NCI-H1694 treated with DMSO at 0.1 percent for 48 hours (cell line): ENCODE measurements at regions not wholly inside any gene's neighbourhood (a gene's known extent, or its start where the extent isn't known, plus 50 kb on each side); places are given as distances from the start of the nearest gene placed in this dataset.

Experiments used
- DNase-seq: peaks from one replicate; lab custom pipeline; 2025; lab: John Stamatoyannopoulos, UW

DNA sequence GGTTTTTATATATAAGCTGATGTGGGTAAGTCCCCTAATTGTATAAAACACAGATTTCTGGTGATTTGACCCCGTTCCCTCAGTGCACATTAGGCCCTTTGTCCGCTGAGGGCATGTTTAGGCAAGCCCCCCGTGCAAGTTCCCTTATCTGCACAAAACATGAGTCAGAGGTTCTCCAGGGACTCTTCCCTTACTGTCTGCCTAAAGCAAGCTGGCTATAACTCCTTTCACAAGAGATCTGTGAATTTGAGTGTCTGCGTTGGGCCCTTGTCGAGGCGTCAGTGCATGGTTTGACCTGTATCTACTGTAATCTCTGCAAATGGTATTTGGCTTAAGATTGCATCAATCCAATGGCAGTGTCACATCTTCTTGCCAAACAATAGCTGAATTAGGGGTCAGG is 712.8 kb downstream of the CDH8 start:
- no peak for DNase-seq

DNA sequence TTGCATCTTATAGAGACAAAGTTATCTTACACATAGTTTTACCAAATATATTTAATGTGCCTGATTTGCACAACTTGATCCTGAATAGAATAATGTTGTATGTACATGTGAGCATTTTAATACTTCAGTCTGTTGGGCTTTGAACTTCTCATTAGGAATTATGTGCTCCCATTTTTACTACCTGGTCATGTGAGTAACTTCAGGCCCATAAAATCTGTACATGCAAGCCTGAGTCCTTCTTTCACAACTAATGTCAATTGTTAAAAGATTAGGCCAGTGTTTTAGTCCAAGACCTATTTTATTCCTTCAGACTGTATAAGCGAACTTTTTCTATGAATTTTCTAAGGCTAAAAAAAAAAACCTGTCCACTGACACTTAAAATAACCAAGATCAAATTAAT is 715.4 kb downstream of the CDH8 start:
- DNase-seq = no peak

DNA sequence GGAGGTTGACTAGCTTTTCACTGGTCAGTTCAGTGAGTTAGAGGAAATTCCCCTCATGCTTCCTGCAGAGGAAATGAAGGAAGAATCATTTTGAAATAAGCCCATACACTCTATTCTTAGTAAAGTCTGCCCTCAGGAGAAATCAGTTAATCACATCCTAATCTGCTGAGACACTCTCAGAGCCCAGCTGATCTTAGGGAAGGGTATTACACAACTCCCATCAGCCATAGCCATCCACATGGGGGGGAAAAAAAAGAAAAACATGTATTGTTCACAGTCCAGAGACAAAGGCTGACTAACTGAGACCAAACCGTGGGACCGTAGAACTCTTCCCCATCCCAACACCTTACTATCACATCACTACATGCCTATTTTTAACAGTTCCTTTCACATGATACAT is 722.3 kb downstream of the CDH8 start:
- no peak for DNase-seq

- DNase-seq = no peak
These were observed 726.9 kb downstream of the CDH8 start for GRCh38 chr16:61309386-61309785.

GRCh38 chr16:61306204-61306603 is 730.0 kb downstream of the CDH8 start:
- no peak for DNase-seq

GRCh38 chr16:61296814-61297213 is 739.4 kb downstream of the CDH8 start:
- DNase-seq = no peak

GRCh38 chr16:61296305-61296704 is 739.9 kb downstream of the CDH8 start:
- no peak for DNase-seq

GRCh38 chr16:61295311-61295710 is 740.9 kb downstream of the CDH8 start:
- no peak for DNase-seq

GRCh38 chr16:61289141-61289540 is 747.1 kb downstream of the CDH8 start:
- DNase-seq = no peak

- no peak for DNase-seq
These were observed 758.4 kb downstream of the CDH8 start for GRCh38 chr16:61277849-61278248.

- no peak for DNase-seq
These were observed 762.0 kb downstream of the CDH8 start for GRCh38 chr16:61274211-61274610.

DNA sequence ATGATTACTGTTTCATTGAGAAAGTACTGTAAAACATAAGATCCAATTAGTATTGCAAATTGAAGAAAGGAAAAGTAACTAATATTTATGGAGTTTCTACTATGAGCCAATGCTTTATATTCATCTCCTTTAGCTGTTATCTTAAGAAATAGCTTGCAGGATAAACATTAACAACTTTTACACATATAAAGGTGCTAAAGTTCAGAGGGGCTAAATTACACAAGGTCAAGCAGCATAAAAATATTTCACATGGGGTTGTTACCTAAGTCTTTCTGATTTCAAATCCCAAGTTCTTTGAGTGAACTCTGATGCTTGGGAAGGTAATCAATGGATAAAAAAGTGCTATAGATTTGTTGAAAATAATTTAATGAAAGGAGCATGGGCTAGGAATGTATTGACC is 765.5 kb downstream of the CDH8 start:
- no peak for DNase-seq

DNA sequence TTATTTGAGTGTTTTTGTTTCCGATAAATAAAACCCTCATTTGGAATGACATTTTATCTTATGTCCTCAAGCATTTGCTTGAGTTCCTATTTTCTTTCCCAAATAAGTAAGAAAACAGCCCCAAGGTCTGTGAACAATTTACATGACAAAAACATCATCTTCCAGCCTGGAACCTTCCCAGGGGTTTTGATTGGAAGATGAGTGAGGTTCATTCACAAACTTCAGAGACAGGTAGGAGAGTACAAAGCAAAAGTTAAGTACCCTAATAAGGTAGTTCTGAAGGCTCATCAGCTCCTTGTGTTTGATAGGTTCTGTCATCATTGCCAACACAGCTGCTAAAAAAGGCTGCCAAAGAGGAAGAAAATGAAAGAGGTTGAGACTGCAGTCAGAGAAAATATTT is 772.8 kb downstream of the CDH8 start:
- no peak for DNase-seq

GRCh38 chr16:61261315-61261714 is 774.9 kb downstream of the CDH8 start:
- DNase-seq = no peak

GRCh38 chr16:61246592-61246991 is 789.6 kb downstream of the CDH8 start:
- DNase-seq = no peak

- DNase-seq = no peak
These were observed 792.3 kb downstream of the CDH8 start for GRCh38 chr16:61243954-61244353.

GRCh38 chr16:61237884-61238485 is 798.3 kb downstream of the CDH8 start:
- no peak for DNase-seq

- no peak for DNase-seq
These were observed 802.5 kb downstream of the CDH8 start for GRCh38 chr16:61233713-61234112.

DNA sequence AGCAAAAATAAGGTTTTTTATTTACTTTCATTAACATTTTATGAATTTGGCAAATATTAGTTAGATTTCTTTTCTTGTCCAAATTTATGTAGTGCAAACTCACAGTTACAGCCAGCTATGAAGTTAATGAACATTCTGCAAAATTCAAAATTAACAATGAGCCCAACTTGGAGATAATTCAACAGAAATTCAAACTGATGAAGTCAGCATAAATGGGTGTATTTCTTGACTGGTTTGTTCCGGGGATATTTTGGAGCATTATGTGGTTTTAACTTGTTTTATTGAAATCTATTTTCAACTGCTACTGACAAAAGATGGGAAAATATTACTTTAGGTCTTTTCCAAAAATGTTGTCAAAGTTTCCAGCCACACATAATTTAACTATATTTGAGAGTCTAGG is 807.9 kb downstream of the CDH8 start:
- no peak for DNase-seq

- DNase-seq = no peak
These were observed 820.6 kb downstream of the CDH8 start for GRCh38 chr16:61215605-61216004.

- DNase-seq = no peak
These were observed 821.5 kb downstream of the CDH8 start for GRCh38 chr16:61214780-61215179.

DNA sequence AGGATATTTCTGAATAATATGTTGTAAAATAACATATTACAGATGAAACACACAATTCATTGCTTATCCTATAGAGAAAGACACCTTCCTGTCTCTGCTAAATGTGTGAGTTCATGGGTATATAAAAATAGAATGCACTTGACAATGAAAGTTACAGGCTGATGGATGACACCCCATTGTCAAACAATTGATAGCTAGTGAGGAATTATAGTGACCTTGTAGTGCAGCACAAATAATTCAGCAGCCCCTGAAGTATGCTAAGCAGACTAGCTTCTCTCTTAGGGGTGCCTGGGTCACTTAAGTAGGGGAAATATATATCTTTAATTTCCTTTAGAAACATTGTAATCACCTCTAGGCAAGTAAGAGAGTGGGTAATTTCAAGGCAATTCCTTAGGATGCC is 826.2 kb downstream of the CDH8 start:
- no peak for DNase-seq

DNA sequence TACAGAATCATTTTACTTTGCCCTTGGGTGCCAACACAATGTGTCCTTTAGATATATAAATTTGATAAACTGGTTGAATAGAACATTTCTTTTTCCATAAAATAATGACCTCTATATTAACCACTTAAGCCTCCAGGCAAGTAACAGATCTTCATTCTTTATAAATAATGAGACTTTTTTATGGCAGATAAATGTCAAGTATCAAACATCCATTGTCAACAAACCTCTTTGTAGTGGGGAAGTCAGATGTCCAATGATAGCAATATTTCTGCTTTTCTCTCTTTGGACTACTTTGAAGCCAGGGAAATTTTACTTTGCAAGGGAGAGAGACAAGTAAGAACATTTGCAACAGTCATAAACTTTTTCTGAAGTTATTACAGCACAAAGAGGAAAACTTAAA is 841.2 kb downstream of the CDH8 start:
- DNase-seq = no peak

GRCh38 chr16:61194573-61194972 is 841.7 kb downstream of the CDH8 start:
- no peak for DNase-seq

- DNase-seq = no peak
These were observed 853.8 kb downstream of the CDH8 start for GRCh38 chr16:61182391-61182790.
